HEK293 (cell line): ENCODE measurements at regions not wholly inside any gene's neighbourhood (a gene's known extent, or its start where the extent isn't known, plus 50 kb on each side); places are given as distances from the start of the nearest gene placed in this dataset.

Source experiments
- ZNF394 ChIP-seq: fragments of 450-650 bp; formaldehyde crosslinking; IDR thresholded peaks from 2 replicates; pipeline ENCODE4 v1.5.1; 2016; ENCODE audit warnings: missing biosample characterization, missing genetic modification characterization, mild to moderate bottlenecking, moderate library complexity, borderline replicate concordance
- TF ChIP-seq, protein P1 (sequence below): fragments of 450-650 bp; formaldehyde crosslinking; IDR thresholded peaks from 2 replicates; pipeline ENCODE4 v1.5.1; 2016; ENCODE audit warnings: missing biosample characterization, missing genetic modification characterization
- TF ChIP-seq, protein P2 (sequence below): fragments of 450-650 bp; formaldehyde crosslinking; IDR thresholded peaks from 2 replicates; pipeline ENCODE4 v1.5.1; 2016; ENCODE audit warnings: missing biosample characterization, missing genetic modification characterization, borderline replicate concordance
- TF ChIP-seq, protein P3 (sequence below): fragments of 450-650 bp; formaldehyde crosslinking; IDR thresholded peaks from 2 replicates; pipeline ENCODE4 v1.5.1; 2016; ENCODE audit warnings: missing biosample characterization, missing genetic modification characterization, low read depth

DNA sequence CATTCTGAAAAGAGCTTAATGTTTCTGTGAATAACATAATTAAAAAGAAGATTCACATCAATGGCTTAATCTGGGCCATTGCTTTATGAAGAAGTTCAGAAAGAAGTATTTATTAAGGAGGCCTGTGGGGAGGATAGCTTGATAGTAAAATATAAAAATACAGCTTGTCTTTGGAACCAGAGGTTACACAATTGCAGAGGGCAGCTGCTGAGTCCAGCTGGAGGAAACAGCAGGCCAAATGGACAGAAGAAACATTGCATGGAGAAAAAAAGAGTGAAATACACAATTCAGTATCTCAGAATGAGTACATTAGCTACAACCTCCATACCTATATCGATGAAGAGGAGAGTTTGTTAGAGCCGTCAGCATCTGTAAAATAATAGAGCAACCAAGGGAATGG lies 148.0 kb upstream of the NPY2R start:
- TF ChIP-seq, protein P1, sequence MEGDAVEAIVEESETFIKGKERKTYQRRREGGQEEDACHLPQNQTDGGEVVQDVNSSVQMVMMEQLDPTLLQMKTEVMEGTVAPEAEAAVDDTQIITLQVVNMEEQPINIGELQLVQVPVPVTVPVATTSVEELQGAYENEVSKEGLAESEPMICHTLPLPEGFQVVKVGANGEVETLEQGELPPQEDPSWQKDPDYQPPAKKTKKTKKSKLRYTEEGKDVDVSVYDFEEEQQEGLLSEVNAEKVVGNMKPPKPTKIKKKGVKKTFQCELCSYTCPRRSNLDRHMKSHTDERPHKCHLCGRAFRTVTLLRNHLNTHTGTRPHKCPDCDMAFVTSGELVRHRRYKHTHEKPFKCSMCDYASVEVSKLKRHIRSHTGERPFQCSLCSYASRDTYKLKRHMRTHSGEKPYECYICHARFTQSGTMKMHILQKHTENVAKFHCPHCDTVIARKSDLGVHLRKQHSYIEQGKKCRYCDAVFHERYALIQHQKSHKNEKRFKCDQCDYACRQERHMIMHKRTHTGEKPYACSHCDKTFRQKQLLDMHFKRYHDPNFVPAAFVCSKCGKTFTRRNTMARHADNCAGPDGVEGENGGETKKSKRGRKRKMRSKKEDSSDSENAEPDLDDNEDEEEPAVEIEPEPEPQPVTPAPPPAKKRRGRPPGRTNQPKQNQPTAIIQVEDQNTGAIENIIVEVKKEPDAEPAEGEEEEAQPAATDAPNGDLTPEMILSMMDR, result no peak
- TF ChIP-seq, protein P2, sequence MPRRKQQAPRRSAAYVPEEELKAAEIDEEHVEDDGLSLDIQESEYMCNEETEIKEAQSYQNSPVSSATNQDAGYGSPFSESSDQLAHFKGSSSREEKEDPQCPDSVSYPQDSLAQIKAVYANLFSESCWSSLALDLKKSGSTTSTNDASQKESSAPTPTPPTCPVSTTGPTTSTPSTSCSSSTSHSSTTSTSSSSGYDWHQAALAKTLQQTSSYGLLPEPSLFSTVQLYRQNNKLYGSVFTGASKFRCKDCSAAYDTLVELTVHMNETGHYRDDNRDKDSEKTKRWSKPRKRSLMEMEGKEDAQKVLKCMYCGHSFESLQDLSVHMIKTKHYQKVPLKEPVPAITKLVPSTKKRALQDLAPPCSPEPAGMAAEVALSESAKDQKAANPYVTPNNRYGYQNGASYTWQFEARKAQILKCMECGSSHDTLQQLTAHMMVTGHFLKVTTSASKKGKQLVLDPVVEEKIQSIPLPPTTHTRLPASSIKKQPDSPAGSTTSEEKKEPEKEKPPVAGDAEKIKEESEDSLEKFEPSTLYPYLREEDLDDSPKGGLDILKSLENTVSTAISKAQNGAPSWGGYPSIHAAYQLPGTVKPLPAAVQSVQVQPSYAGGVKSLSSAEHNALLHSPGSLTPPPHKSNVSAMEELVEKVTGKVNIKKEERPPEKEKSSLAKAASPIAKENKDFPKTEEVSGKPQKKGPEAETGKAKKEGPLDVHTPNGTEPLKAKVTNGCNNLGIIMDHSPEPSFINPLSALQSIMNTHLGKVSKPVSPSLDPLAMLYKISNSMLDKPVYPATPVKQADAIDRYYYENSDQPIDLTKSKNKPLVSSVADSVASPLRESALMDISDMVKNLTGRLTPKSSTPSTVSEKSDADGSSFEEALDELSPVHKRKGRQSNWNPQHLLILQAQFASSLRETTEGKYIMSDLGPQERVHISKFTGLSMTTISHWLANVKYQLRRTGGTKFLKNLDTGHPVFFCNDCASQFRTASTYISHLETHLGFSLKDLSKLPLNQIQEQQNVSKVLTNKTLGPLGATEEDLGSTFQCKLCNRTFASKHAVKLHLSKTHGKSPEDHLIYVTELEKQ (tag by site-specific recombination), result no peak
- TF ChIP-seq, protein P3, sequence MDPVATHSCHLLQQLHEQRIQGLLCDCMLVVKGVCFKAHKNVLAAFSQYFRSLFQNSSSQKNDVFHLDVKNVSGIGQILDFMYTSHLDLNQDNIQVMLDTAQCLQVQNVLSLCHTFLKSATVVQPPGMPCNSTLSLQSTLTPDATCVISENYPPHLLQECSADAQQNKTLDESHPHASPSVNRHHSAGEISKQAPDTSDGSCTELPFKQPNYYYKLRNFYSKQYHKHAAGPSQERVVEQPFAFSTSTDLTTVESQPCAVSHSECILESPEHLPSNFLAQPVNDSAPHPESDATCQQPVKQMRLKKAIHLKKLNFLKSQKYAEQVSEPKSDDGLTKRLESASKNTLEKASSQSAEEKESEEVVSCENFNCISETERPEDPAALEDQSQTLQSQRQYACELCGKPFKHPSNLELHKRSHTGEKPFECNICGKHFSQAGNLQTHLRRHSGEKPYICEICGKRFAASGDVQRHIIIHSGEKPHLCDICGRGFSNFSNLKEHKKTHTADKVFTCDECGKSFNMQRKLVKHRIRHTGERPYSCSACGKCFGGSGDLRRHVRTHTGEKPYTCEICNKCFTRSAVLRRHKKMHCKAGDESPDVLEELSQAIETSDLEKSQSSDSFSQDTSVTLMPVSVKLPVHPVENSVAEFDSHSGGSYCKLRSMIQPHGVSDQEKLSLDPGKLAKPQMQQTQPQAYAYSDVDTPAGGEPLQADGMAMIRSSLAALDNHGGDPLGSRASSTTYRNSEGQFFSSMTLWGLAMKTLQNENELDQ, result no peak
- TF ChIP-seq ZNF394 (tag by site-specific recombination), result no peak
